Hepatocyte (in vitro differentiated cells): ENCODE measurements at regions not wholly inside any gene's neighbourhood (a gene's known extent, or its start where the extent isn't known, plus 50 kb on each side); places are given as distances from the start of the nearest gene placed in this dataset.
A peak's percentile ranks its signal among the peaks of the same experiment; 100 is the strongest.

Experiments
- DNase-seq: peaks from one replicate; pipeline ENCODE4 v3.0.0-alpha.2; 2016; ENCODE audit warnings: low spot score
- H2AFZ ChIP-seq: fragments of 200-600 bp; sonication (generic); 2 replicates; pipeline ENCODE4 v1.6.0; 2016; ENCODE audit warnings: antibody characterized with exemption, mild to moderate bottlenecking
- H3K27ac ChIP-seq: fragments of 200-600 bp; sonication (generic); 2 replicates; pipeline ENCODE4 v1.5.1; 2016; ENCODE audit warnings: mild to moderate bottlenecking
- H3K27me3 ChIP-seq: fragments of 200-600 bp; sonication (generic); 2 replicates; pipeline ENCODE4 v1.6.1; 2016
- H3K36me3 ChIP-seq: fragments of 200-600 bp; sonication (generic); replicated peaks from 2 replicates; pipeline ENCODE4 v1.5.1; 2016; ENCODE audit warnings: low read depth; ENCODE audit not compliant: insufficient read depth
- H3K4me1 ChIP-seq: fragments of 200-600 bp; sonication (generic); 2 replicates; pipeline ENCODE4 v1.5.1; 2016; ENCODE audit warnings: mild to moderate bottlenecking, moderate library complexity; ENCODE audit not compliant: insufficient read depth
- H3K4me2 ChIP-seq: fragments of 200-600 bp; sonication (generic); 2 replicates; pipeline ENCODE4 v1.6.0; 2016
- H3K4me3 ChIP-seq: fragments of 200-600 bp; sonication (generic); 2 replicates; pipeline ENCODE4 v1.5.1; 2016; ENCODE audit warnings: mild to moderate bottlenecking
- H3K79me2 ChIP-seq: fragments of 200-600 bp; sonication (generic); 2 replicates; pipeline ENCODE4 v1.6.0; 2017; ENCODE audit warnings: mild to moderate bottlenecking
- H3K9me2 ChIP-seq: fragments of 200-600 bp; sonication (generic); replicated peaks from 2 replicates; pipeline ENCODE4 v1.6.0; 2017; ENCODE audit warnings: mild to moderate bottlenecking; ENCODE audit not compliant: insufficient read depth
- H3K9me3 ChIP-seq: fragments of 200-600 bp; sonication (generic); 2 replicates; pipeline ENCODE4 v1.5.1; 2016; ENCODE audit warnings: low read depth, mild to moderate bottlenecking
- H4K20me1 ChIP-seq: fragments of 200-600 bp; sonication (generic); 2 replicates; pipeline ENCODE4 v1.6.0; 2016; ENCODE audit warnings: mild to moderate bottlenecking; ENCODE audit not compliant: insufficient read depth, poor library complexity, severe bottlenecking
- EZH2 ChIP-seq: fragments of 200-600 bp; sonication (generic); IDR thresholded peaks from 2 replicates; pipeline ENCODE4 v1.6.1; 2016; ENCODE audit warnings: antibody characterized with exemption, mild to moderate bottlenecking, borderline replicate concordance
- EZH2phosphoT487 ChIP-seq: fragments of 200-600 bp; sonication (generic); IDR thresholded peaks from one replicate; pipeline ENCODE4 v1.6.1; 2018; ENCODE audit warnings: antibody characterized with exemption, mild to moderate bottlenecking, low read depth, moderate library complexity; ENCODE audit not compliant: unreplicated experiment, severe bottlenecking
- WGBS: methylation state at CpG from one replicate; pipeline ENCODE4 v1.1.6; 2016; ENCODE audit warnings: low lambda C conversion rate; ENCODE audit errors: missing lambda C conversion rate; 5-methylcytosine and 5-hydroxymethylcytosine counted together
- TF ChIP-seq, protein P1 (sequence below): fragments of 200-600 bp; sonication (generic); IDR thresholded peaks from 2 replicates; pipeline ENCODE4 v1.5.1; 2016; ENCODE audit warnings: antibody characterized with exemption, mild to moderate bottlenecking; ENCODE audit not compliant: poor library complexity

DNA sequence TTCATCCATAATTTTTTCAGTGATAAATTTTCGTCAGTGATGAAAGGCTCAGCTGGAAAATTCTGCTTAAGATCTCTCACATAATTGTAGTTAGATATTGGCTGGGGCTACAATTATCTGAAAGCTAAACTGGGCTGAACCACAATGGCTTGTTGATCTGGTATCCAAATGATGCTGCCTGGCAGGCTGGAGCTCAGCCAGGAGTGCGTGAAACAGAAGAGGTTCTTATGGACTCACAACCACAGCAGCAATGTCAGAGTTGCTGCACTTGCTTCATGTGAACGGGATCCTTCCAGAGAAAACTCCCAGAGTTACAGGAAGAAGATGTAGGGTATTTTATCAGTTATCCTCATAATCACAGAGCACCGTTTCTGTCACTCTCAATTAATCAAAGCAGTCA is 533.2 kb upstream of the POM121L12 start:
- Histone ChIP-seq H3K4me1 (no peaks in the 10 kb centered on the region), H3K9me3 (no peaks in the 10 kb centered on the region), H2AFZ (no peak overlapping the region), H3K9me2 (no peaks in the 10 kb centered on the region), H4K20me1 (no peaks in the 10 kb centered on the region), H3K27me3 (no peaks in the 10 kb centered on the region), H3K79me2 (no peaks in the 10 kb centered on the region), H3K4me2 (no peak overlapping the region), H3K4me3 (no peak overlapping the region), H3K36me3 (no peaks in the 10 kb centered on the region), H3K27ac (no peak overlapping the region)
- DNase-seq = no peak
- 88% methylated on average over 4 of the region's 4 CpGs for WGBS
- TF ChIP-seq EZH2phosphoT487 (no peak), EZH2 (no peak)
- TF ChIP-seq, protein P1, sequence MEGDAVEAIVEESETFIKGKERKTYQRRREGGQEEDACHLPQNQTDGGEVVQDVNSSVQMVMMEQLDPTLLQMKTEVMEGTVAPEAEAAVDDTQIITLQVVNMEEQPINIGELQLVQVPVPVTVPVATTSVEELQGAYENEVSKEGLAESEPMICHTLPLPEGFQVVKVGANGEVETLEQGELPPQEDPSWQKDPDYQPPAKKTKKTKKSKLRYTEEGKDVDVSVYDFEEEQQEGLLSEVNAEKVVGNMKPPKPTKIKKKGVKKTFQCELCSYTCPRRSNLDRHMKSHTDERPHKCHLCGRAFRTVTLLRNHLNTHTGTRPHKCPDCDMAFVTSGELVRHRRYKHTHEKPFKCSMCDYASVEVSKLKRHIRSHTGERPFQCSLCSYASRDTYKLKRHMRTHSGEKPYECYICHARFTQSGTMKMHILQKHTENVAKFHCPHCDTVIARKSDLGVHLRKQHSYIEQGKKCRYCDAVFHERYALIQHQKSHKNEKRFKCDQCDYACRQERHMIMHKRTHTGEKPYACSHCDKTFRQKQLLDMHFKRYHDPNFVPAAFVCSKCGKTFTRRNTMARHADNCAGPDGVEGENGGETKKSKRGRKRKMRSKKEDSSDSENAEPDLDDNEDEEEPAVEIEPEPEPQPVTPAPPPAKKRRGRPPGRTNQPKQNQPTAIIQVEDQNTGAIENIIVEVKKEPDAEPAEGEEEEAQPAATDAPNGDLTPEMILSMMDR = no peak

- Histone ChIP-seq H3K27ac (no peak overlapping the region), H3K36me3 (no peaks in the 10 kb centered on the region), H3K9me3 (no peaks in the 10 kb centered on the region)
These were observed 533.7 kb upstream of the POM121L12 start for GRCh38 chr7:52501696-52502095.

DNA sequence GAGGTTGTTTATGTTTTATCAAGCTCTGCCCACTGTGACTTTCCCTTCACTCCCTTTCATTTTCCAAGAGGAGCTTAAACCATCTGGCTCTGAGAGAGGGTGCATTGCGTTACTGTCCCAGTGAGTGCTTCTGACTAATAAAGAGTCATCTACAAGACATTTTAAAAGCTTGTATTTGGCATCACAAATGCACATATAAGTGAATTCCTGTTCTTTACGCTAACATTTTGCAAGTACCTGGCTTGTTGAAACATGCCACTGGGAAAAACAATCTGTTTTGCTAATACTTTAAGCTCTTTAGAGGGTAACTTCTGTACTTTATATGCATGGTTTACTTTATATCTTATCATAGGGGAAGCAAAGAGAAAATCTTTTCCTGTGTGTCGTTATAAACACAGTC is 534.6 kb upstream of the POM121L12 start:
- peak; percentile 10 for DNase-seq
- Histone ChIP-seq H3K4me2 (peak overlapping the region; percentile 16), H3K9me2 (no peaks in the 10 kb centered on the region), H3K9me3 (no peaks in the 10 kb centered on the region), H3K27me3 (no peaks in the 10 kb centered on the region), H3K79me2 (no peaks in the 10 kb centered on the region), H3K4me1 (no peaks in the 10 kb centered on the region), H4K20me1 (no peaks in the 10 kb centered on the region), H3K27ac (no peak overlapping the region), H3K36me3 (no peaks in the 10 kb centered on the region), H2AFZ (no peak overlapping the region), H3K4me3 (no peak overlapping the region)
- 34% methylated on average over 3 of the region's 3 CpGs for WGBS
- TF ChIP-seq EZH2 = no peak
- TF ChIP-seq, protein P1 = no peak
- no peak for TF ChIP-seq EZH2phosphoT487

More at GRCh38 chr7:52501696-52502095, 533.7 kb upstream of the POM121L12 start:
- H3K79me2 ChIP-seq = no peaks in the 10 kb centered on the region
- 67% methylated on average over 2 of the region's 2 CpGs for WGBS
- no peak for TF ChIP-seq EZH2
- no peak for TF ChIP-seq EZH2phosphoT487
- TF ChIP-seq, protein P1 = no peak
- no peak overlapping the region for H3K4me3 ChIP-seq
- no peaks in the 10 kb centered on the region for H4K20me1 ChIP-seq
- H3K4me2 ChIP-seq = no peak overlapping the region
- H3K9me2 ChIP-seq = no peaks in the 10 kb centered on the region
- H3K4me1 ChIP-seq = no peaks in the 10 kb centered on the region
- H2AFZ ChIP-seq = no peak overlapping the region
- H3K27me3 ChIP-seq = no peaks in the 10 kb centered on the region
- DNase-seq = no peak

GRCh38 chr7:52498366-52498765 is 537.1 kb upstream of the POM121L12 start:
- TF ChIP-seq EZH2 (no peak), EZH2phosphoT487 (no peak)
- TF ChIP-seq, protein P1 = no peak
- no peak for DNase-seq
- Histone ChIP-seq H4K20me1 (no peaks in the 10 kb centered on the region), H3K9me2 (no peaks in the 10 kb centered on the region), H3K27me3 (no peaks in the 10 kb centered on the region), H3K27ac (no peak overlapping the region), H3K4me3 (no peak overlapping the region), H3K79me2 (no peaks in the 10 kb centered on the region), H2AFZ (no peak overlapping the region), H3K9me3 (no peaks in the 10 kb centered on the region), H3K36me3 (no peaks in the 10 kb centered on the region), H3K4me1 (no peaks in the 10 kb centered on the region), H3K4me2 (no peak overlapping the region)
- 47% methylated on average over 1 of the region's 1 CpG for WGBS
